GM12878 (cell line): ENCODE measurements at regions not wholly inside any gene's neighbourhood (a gene's known extent, or its start where the extent isn't known, plus 50 kb on each side); places are given as distances from the start of the nearest gene placed in this dataset.

ENCODE experiments used
- ETV6 ChIP-seq, 2 experiments: fragments of 450-650 bp in 1 of 2; IDR thresholded peaks in 1 of 2; conservative IDR thresholded peaks in 1 of 2; 2 replicates each; pipeline ENCODE4 v1.6.1; 2014; ENCODE audit warnings: antibody characterized with exemption in 1 of 2, borderline replicate concordance in 1 of 2, low read depth in 1 of 2, mild to moderate bottlenecking in 1 of 2, moderate library complexity in 1 of 2
- POLR2A ChIP-seq: IDR thresholded peaks from 2 replicates; pipeline ENCODE4 v1.6.1; 2011; ENCODE audit warnings: low read depth, mild to moderate bottlenecking, low read length
- TARDBP ChIP-seq: IDR thresholded peaks from 2 replicates; pipeline ENCODE4 v1.6.1; 2016; ENCODE audit warnings: borderline replicate concordance

GRCh38 chr3:145915787-145916186 is 245.2 kb downstream of the PLOD2 start:
- TF ChIP-seq ETV6 (conservative IDR thresholded peaks at IDR 0.05 in 1 of 2, IDR thresholded peaks at IDR 0.05 in 1 of 2; ENCODE audit: borderline replicate concordance in 1 of 2, low read depth in 1 of 2) = no peak
- TF ChIP-seq POLR2A = no peak
- TF ChIP-seq TARDBP = no peak
